ENCODE measurements at regions not wholly inside any gene's neighbourhood (a gene's known extent, or its start where the extent isn't known, plus 50 kb on each side); places are given as distances from the start of the nearest gene placed in this dataset.
"Not testable (repeated sequence)": the region's sequence is repeated elsewhere in the genome, so short reads cannot be mapped to it uniquely, and the experiment has no call there.

DNA sequence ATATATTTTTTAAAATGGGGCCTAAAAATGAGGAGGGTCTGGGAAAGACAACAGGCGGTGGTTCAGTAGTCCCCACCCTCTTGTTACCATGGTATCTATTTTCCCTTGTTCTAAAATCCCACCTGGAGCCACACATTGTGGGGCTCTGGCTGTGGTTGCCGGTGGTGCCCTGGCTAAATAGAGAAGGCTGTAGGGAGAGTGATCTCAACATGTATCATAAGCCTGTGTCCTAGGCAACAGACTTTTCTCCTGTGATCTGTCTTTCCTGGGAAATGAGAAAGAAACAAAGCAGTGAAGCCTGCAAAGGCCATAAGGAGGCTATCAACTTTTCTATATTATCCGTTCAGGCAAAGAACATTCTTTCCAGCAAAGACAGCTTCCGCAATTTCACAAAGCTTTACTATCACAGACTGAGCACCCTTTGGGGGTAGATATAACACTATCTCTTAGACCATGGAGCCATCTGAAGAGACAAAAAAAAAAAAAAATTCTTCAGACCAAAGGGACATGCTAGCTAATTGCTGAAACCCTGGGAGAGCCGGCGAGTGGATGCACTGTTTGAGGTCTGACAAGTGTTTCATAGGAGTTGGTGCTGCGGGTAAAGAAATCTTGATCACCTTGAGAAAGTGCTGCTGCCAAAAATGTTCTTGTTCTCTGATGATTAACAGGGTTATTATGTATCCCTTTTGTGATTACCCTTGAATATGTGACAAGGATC is 879.2 kb upstream of the DDX18 start:
- no peak for DNase-seq

DNA sequence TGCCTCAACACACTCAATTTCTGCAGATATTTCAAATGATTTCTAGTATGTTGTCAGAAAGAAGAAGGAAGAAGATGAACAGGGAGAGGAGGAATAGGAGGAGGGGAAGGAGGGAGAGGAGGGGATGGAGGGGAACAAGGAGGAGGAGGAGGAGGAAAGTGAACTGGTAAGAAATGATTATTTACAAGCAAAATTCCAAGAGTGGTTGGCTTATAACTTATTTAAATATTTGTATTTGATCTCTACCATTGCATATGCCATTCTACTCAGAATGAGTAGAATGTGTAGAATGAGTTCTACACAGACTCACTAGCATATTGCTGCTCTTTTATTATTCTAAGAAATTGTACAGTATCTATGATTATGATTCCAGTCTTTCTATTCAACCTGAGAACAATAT is 866.2 kb upstream of the DDX18 start:
- no peak for DNase-seq

DNA sequence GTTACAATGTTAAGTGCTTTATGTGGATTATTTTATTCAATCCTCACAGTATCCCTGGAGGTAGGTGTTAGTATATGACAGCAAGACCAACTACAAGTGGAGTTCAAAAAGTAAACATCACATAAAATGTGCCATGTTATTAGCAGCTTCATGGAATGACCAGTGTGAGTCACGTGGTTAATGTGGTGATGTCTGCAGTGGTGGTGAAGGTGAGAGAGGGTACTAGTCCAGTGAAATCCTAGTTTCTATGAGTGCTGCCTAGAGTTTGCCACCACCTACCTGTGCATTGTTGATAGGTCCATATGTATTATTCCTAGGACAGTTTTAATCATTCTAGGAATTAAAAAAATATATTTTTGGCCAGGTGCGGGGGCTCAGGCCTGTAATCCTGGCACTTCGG is 865.2 kb upstream of the DDX18 start:
- DNase-seq, result no peak

DNA sequence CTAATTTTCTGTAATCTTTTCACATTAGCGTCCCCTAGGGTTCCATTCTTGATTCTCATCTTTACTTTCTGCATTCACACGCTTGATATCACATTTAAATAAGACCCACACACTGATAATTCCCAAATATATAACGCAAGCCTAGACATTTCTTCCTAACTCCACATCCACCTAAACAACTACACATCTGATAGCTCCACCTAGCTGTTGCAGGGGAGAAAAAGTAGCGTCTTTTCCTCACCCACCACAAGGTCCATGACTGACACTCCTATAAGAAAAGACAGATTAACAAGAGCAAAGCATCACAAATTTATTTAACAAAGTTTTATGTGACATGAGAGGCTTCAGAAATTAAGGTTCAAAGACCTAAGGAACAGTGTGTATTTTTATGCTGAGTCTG is 862.2 kb upstream of the DDX18 start:
- DNase-seq, result no peak

DNA sequence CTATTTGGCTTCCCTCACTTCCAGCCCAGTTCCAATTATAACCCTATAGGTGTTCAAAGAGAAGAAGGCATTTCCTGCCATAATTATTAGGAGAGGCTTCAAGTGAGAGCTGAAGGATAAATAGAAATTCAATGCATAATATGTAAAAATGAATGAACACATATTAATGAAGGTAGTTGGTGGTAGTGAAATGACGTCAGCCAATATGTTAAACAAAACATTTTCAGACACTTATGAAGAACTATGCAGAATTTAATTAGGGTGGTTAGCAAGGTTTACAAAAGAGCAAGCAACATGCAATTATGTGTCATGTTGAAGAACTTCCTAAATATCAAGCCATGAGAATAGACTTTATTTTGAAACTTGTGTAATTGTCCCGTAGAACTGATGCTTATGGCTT is 858.8 kb upstream of the DDX18 start:
- no peak for DNase-seq

DNA sequence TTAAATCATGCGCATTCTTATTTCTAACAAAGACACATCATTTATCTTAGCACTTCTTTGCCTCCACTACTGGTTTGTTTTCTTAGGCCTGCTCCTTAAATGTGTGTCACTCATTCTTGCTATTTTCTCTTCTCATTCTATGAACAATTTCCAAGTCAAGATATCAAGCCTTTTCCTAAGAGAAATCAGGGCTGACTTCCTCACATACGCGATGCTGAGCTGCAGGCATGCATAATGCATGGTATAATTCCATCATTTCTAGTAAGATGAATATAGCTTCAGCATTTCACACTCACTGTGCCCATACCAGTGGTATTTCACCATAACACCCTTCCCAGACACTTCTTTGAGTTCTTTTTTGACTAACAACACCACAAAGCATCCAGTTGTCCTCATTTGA is 838.9 kb upstream of the DDX18 start:
- no peak for DNase-seq

DNA sequence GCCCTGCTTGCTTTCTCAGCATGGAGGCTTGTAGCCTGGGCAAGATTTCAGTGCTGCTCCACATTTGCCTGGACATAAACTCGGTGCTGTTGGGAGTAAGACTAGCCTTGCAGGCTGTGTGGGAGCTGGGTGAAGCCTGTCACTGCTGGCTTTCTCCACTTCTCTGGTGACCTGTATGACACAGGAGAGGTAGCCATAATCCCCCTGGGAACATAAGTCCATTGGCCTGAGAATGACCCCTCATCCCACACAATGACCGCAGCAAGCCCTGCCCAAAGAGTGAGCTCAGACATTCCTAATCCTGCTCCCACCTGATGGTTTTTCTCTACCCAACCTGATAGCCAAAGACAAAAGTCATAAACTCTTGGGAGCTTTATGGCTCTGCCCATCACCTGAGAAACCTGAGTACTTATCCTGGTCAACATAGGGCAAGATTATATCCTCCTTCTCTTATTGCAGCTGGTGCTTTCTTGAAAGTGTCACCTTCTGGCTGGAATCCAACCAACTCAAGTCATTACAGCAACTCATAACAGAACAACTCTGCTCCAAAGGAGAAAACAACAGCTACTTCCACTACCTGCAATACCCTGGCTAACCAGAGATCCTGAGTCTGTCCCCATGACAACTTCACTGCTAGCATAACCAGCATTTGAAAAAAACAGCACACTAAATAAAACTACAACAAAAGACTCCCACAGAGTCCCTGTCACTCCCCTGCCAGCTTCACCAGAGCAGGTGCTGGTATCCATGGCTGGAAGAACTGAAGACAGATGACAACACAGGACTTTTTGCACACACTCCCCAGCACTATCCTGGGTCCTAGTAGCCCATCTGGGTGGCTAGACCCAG is 834.4 kb upstream of the DDX18 start:
- DNase-seq, result no peak

DNA sequence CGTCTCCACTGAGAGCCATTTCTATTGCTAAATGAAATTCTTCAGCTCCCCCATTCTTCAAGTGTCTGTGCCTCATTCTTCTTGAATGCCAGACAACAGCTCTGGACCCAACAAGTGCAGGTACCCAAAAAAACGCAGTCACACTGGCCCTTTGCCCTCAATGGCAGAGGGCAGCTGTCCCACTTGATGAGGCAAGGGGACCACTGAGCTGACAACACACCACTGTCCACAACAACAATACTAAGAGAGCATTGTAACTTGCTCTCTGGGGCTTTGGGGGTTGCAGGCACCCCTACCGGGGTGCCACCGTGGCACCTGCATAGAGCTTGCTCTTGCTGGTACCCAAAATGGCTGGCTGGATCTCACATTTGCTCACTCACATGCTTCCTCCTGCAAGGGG is 827.0 kb upstream of the DDX18 start:
- no peak for DNase-seq

DNA sequence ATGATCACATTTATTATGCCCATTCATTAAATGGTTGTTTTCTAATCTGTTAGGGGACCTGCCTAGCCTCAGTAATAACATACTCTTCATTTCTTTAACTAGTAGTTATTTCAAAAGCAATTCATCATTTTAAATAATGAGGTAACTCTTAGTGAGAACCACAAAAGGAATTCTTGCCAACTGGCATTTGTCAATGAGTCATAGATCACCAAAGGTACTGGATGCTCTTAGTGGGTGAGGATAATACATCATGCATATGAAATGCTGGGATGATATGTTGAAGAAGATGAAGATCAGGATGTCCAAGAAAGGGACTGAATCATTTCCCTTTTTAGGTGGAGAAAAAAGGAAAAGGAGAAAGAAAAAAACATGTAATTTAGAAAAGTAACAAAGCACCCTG is 826.2 kb upstream of the DDX18 start:
- no peak for DNase-seq

DNA sequence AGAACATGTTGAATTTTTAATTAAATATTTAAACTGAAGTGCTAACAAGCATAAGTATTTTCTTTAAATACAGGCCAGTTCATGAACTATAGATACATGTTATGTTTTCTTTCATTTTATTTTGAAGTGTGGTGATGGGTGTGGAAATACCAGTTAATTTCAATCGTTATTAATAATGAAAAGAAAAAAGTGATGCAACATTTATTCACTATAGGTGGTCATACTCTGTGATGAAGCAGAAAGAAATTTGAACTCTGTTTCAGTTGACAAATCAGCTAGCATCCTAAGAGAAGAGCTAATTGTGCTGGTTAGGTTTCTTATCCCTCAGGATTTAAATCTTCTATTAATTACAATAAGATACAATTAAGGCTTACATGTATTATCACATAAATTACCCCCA is 795.1 kb upstream of the DDX18 start:
- DNase-seq, result no peak

DNA sequence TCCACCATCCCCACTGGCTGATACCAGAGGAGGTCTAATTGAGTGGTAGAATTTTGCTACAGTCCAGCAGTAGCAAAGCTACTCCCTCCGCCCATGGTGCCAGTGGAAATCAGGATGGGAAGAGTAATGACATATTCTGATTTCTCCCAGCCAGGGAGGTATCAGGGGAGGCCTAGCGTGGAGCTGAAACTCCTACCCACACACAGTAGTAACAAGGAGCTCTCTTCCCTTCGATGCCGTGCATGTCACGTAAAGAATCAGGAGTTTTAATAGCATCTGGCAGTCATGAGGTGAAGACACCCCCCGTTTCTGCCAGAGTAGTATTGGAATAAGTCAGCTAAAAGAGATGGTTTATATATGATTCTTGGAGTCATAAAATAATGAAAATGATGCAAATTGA is 786.8 kb upstream of the DDX18 start:
- no peak for DNase-seq

DNA sequence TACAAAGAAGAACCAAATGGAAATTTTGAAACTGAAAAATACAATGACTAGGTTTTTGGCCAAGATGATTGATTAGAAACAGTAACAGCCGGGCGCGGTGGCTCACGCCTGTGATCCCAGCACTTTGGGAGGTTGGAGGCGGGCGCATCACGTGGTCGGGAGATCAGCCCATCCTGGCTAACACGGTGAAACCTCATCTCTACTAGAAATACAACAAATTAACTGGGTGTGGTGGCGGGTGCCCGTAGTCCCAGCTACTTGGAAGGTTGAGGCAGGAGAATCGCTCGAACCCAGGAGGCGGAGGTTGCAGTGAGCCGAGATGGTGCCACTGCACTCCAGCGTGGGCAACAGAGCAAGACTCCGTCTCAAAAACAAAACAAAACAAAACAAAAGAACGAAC is 785.8 kb upstream of the DDX18 start:
- not testable (repeated sequence) for DNase-seq

DNA sequence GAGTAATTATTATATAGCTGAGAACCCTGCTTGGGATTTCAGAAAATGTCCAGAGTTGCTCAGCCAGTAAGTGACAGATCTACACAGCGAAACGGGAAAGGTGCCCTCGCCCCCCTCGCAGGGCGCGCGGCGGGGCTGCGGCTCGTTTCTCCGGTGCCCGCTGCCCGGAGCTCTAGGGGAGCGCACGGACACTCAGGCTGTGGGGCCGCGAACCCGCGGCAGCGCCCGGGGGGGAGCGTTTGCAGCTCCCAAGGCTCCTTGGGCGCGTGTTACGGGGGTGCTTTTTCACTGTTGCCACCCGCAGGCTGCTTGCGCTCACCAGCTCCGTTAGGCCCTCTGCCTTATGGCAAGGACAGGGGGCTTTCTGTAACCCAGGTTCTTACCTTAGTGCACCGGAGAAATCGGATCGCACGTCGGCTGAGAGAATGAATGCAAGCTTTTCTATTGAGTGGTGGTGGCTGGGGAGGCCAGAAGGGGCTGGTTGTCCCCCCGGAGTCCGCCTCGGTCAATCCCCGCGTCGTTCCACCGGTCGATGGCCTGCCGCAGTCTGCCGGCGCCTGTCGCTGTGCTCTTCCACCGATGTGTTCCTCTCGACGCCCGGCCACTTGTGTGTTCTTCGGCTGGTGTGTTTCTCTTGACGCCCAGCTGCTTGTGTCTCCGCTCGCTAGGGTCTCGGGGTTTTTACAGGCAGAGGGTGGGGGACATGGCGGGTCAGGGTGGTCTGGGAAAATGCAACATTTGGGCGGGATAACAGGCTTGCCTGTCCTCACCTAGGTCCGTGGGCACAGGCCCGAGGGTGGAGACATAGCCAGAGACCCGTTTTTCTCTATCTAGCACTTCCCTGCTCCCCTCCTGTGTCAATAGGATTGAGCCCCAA is 758.8 kb upstream of the DDX18 start:
- DNase-seq, result no peak

DNA sequence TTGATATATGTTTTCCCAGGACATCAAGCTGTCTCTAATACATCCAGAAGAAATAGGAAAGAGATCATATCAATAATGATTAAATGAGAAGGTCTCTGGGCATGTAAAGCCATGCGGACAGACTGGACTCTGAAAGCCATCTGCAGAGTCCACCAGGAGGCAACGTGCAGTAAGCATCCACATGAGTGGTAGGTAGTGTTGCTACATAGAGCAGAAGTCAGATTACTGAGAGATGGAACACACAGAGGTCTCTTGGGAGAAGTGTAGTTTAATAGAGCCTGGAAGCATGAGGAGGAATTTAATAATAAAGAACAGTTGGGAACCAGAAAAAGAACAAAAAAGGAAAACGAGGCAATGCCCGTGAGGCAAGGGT is 758.1 kb upstream of the DDX18 start:
- DNase-seq, result no peak

DNA sequence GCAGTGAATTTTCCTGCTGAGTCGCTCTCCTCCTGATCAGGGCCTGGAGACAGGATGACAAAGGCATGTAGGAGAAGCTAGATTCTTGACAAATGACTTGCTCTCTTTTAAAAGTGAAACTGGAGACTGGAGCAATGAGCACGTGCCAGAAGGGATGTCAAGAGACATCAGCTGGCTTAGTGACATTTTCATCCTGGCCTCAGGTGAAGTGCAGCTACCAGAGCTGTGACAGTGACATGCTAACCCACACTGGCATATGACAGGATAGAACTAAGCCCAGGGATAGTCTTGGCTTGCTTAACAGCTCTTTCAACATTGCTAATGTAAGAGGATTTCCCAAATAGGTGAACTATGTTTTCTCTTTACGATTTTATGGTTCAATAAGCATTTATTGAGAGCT is 757.5 kb upstream of the DDX18 start:
- no peak for DNase-seq

DNA sequence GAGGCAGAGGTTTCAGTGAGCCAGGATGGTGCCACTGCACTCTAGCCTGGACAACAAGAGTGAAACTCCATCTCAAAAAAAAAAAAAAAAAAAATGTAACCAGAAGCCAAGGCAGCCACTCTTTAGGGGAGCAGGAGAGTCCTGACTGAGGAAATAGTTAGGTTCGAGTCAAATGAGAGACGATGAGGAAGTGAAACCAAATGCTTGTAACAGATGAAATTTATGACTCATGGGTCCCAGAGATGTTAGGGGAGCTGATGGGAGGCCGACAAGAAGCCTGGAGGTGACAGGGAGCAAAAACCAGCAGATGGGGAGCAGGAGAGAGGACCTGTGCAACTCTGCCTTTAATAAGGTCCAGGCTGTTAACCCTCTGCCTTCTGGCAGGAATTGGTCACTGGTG is 756.1 kb upstream of the DDX18 start:
- no peak for DNase-seq

DNA sequence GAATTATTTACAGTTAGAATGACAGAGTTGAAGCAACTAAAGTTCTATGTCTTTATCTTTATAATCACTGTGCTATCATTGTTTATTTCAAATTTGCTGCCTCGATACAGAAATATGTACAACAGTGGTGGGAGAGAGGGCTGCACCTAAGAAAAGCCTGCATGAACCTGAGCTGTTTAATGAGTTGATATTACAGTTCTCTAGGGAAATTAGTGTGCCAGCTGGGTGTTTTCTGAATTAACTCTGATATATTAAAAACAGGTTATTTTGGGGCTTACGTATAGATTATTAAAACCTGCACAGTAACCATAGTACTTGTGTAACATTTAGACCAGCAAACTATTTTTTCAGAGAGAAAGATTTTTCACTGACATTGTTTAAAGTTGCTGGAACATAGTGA is 750.5 kb upstream of the DDX18 start:
- DNase-seq, result no peak

DNA sequence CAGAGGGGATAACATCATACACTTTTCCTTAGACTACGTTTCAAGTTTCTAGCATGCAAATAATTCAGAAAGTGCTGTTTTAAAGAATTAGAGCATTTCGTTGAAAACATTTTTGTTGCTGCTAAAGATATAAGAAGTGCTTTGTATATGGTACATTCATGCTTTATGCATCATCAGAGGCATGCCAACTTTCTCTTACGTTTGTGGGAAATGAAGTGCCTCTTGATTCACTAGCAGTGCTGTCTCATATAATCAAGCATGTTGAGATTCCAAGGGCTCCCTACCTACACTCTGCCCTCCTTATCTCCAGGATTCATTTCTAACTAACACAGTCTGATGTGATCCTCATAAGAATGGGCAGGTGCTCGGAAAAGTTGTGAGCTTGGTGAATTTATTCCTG is 748.6 kb upstream of the DDX18 start:
- DNase-seq, result no peak

DNA sequence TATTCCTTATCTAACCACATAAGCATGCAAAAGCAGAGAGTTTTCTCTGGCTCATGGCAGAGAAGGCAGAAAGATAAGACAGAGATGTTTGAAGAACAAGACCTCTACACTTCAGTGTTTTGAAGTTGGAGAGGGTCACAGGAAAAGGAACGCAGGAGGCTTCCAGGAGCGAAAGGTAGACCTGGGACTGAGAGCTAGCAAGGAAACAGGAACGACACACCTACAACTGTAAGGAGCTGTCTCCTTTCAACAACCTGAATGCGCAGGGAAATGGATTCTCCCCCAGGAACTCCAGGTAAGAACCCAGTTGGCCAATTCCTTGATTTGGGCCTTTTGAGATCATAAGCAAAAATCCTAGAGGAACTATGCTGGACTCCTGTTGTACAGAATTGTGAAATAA is 746.6 kb upstream of the DDX18 start:
- no peak for DNase-seq

DNA sequence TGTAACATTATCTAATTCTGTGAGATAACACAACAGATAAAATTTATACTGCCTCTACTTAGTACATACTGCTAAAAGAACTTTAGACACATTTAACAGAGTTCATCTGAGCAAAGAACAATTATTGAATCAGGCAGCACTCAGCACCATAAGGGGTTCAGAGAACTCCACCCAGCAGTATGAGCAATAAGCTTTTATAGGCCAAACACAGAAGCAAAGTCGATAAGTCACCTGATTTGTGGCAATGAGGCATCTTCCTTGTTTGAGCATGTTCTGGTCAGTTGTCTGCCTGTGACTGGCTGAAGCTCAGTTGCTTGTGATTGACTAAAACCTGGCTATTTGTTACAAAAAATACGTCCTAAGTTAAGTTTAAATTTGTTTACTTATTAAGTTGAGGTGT is 746.1 kb upstream of the DDX18 start:
- DNase-seq, result no peak

DNA sequence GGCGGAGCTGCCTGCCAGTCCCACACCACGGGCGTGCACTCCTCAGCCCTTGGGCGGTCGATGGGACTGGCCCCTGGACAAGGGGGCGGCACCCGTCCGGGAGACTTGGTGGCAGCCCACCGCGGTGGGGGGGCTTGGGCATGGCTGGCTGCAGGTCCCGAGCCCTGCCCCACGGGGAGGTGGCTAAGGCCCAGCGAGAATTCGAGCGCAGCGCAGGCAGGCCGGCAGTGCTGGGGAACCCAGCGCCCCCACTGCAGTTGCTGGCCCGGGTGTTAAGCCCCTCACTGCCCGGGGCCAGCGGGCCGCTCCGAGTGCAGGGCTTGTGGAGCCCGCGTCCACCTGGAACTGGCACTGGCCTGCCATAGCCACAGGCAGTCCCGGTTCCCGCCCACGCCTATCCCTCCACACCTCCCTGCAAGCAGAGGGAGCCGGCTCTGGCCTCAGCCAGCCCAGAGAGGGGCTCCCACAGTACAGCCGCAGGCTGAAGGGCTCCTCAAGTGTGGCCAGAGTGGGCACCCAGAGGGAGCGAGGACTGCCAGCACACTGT is 742.9 kb upstream of the DDX18 start:
- DNase-seq, result no peak

DNA sequence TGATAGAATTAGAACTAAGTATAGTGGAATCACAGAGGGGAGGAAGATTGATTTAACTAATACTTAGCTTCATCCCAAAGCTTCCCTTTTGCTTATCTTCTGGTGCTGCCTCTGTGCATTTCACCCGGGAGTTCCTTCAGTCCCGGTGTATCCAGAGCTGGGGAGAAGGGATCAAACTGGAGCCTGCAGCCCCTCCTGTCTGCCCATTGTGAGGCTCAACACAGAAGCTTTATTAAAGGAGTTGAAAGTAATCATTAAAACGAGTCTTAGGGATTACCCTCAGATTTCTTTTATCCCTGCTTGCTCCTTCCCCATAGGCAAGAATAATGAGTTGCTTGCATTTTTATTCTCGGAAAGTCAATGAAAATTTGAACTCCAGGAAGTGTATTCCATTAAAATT is 739.7 kb upstream of the DDX18 start:
- DNase-seq, result no peak

DNA sequence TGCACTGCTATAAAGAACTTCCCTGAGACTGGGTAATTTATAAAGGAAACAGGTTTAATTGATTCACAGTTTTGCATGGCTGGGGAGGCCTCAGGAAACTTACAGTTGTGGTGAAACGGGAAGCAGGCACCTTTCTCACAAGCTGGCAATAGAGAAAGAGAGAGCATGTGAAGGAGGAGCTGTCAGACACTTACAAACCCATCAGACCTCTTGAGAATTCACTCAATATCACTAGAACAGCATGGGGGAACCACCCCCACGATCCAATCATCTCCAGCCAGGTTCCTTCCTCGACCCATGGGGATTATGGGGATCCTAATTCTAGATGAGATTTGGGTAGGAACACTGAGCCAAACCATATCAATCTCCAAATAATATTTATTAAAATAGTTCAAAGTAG is 729.2 kb upstream of the DDX18 start:
- DNase-seq, result no peak

DNA sequence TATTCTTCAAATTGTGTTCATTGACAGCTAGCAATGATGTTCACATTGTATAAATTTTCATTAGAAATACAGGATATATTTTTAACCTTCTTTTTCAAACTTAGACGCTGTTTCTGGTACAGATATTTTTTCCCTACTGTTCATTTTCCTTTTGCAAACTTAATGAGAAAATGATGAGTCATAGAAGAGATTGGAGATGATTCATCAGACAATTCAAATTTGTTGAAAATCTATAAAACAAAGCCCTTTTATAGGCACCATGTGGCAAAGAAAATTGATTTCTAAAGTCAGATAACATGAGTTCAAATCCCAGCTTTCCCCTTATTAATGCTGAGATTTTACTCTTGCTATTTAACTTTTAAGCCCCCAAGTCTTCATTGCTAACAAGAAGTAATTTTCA is 728.8 kb upstream of the DDX18 start:
- no peak for DNase-seq

Data from islet precursor cell (in vitro differentiated cells).